ENCODE measurements at regions not wholly inside any gene's neighbourhood (a gene's known extent, or its start where the extent isn't known, plus 50 kb on each side); places are given as distances from the start of the nearest gene placed in this dataset.

- no peak for TF ChIP-seq TAF1 (IDR thresholded peaks at IDR 0.05; ENCODE audit: low read depth)
- TF ChIP-seq EP300 (IDR thresholded peaks at IDR 0.05; ENCODE audit: borderline replicate concordance), result no peak
- TF ChIP-seq YY1 (IDR thresholded peaks at IDR 0.05; ENCODE audit: low read depth), result no peak
- TF ChIP-seq CEBPB (IDR thresholded peaks at IDR 0.05), result no peak
- TF ChIP-seq EGR1 (IDR thresholded peaks at IDR 0.05), result no peak
- no peak for TF ChIP-seq RAD21 (IDR thresholded peaks at IDR 0.05; ENCODE audit: low read depth)
- no peak for TF ChIP-seq FOXM1 (IDR thresholded peaks at IDR 0.05; ENCODE audit: borderline replicate concordance, low read depth)
- TF ChIP-seq TCF12 (IDR thresholded peaks at IDR 0.05; ENCODE audit: low read depth), result no peak
- TF ChIP-seq REST (IDR thresholded peaks at IDR 0.05; ENCODE audit: low read depth), result no peak
Measured at GRCh38 chr3:27796365-27796875, 74.3 kb upstream of the EOMES start.

All from Ishikawa (cell line).